GM23338 (cell line): ENCODE measurements at regions not wholly inside any gene's neighbourhood (a gene's known extent, or its start where the extent isn't known, plus 50 kb on each side); places are given as distances from the start of the nearest gene placed in this dataset.

Experiments
- ATAC-seq: fragments of 200-7000 bp; cut with Tn5 transposase; 3 replicates; pipeline ENCODE4 v1.9.1; 2020
- DNase-seq: peaks from one replicate; pipeline ENCODE4 v3.0.0-alpha.2; 2015; ENCODE audit warnings: low spot score
- H2AFZ ChIP-seq: fragments of 200-600 bp; sonication (generic); 2 replicates; pipeline ENCODE4 v1.8.0; 2016; ENCODE audit warnings: antibody characterized with exemption, mild to moderate bottlenecking, moderate library complexity
- H3F3A ChIP-seq: fragments of 200-600 bp; sonication (generic); replicated peaks from 2 replicates; pipeline ENCODE4 v1.8.0; 2017; ENCODE audit warnings: antibody characterized with exemption, mixed run types, low read depth
- H3K27ac ChIP-seq: fragments of 200-600 bp; sonication (generic); 2 replicates; pipeline ENCODE4 v1.6.1; 2016; ENCODE audit warnings: low read depth
- H3K27me3 ChIP-seq: fragments of 200-600 bp; sonication (generic); 2 replicates; pipeline ENCODE4 v1.8.0; 2016; ENCODE audit warnings: mild to moderate bottlenecking, mixed run types, moderate library complexity; ENCODE audit not compliant: insufficient read depth
- H3K36me3 ChIP-seq: fragments of 200-600 bp; sonication (generic); 2 replicates; pipeline ENCODE4 v1.8.0; 2016; ENCODE audit warnings: mild to moderate bottlenecking; ENCODE audit not compliant: insufficient read depth
- H3K4me1 ChIP-seq: fragments of 200-600 bp; sonication (generic); 2 replicates; pipeline ENCODE4 v1.8.0; 2016; ENCODE audit warnings: mild to moderate bottlenecking, moderate library complexity; ENCODE audit not compliant: insufficient read depth
- H3K4me2 ChIP-seq: fragments of 200-600 bp; sonication (generic); 2 replicates; pipeline ENCODE4 v1.7.1; 2017; ENCODE audit warnings: mixed run types
- H3K4me3 ChIP-seq: fragments of 200-600 bp; sonication (generic); 2 replicates; pipeline ENCODE4 v1.6.1; 2016; ENCODE audit warnings: mixed run types
- H3K79me2 ChIP-seq: fragments of 200-600 bp; sonication (generic); replicated peaks from 2 replicates; pipeline ENCODE4 v1.8.0; 2017; ENCODE audit warnings: mild to moderate bottlenecking; ENCODE audit not compliant: insufficient read depth
- H3K9me2 ChIP-seq: fragments of 200-600 bp; sonication (generic); 2 replicates; pipeline ENCODE4 v1.8.0; 2017; ENCODE audit not compliant: insufficient read depth
- H4K20me1 ChIP-seq: fragments of 200-600 bp; sonication (generic); replicated peaks from 2 replicates; pipeline ENCODE4 v1.8.0; 2017; ENCODE audit warnings: mild to moderate bottlenecking; ENCODE audit not compliant: insufficient read depth
- H3K27ac Mint-ChIP-seq: 2 replicates; pipeline ENCODE4 v1.8.0; 2020; ENCODE audit warnings: inconsistent platforms, mild to moderate bottlenecking, moderate library complexity, mixed read lengths
- H3K27me3 Mint-ChIP-seq: 3 replicates; pipeline ENCODE4 v1.8.0; 2022; ENCODE audit warnings: low read depth, mild to moderate bottlenecking, moderate library complexity, mixed read lengths, inconsistent platforms; ENCODE audit not compliant: insufficient read depth, poor library complexity
- H3K36me3 Mint-ChIP-seq: 3 replicates; pipeline ENCODE4 v1.8.0; 2021; ENCODE audit warnings: low read depth, mild to moderate bottlenecking, inconsistent platforms, moderate library complexity, mixed read lengths
- H3K4me1 Mint-ChIP-seq: 3 replicates; pipeline ENCODE4 v1.8.0; 2020; ENCODE audit warnings: mild to moderate bottlenecking, inconsistent platforms, mixed read lengths
- H3K4me3 Mint-ChIP-seq: 3 replicates; pipeline ENCODE4 v1.8.0; 2021; ENCODE audit warnings: moderate library complexity, mild to moderate bottlenecking, inconsistent platforms, mixed read lengths
- H3K9me3 Mint-ChIP-seq: 3 replicates; pipeline ENCODE4 v1.8.0; 2020; ENCODE audit warnings: moderate library complexity, mild to moderate bottlenecking, inconsistent platforms, mixed read lengths
- CREB1 ChIP-seq: fragments of 250-450 bp; sonication (Bioruptor Pico); IDR thresholded peaks from 2 replicates; pipeline ENCODE4 v1.5.0; 2020; ENCODE audit warnings: low read depth, mild to moderate bottlenecking, moderate library complexity
- CTCF ChIP-seq, 2 experiments: fragments of 200-600 bp in 1 of 2; sonication (generic) in 1 of 2; conservative IDR thresholded peaks; 2 replicates each; pipeline versions ENCODE4 v1.5.1 to v1.6.1; 2016 to 2017; ENCODE audit warnings: antibody characterized with exemption in 2 of 2, low read depth in 2 of 2, mild to moderate bottlenecking in 2 of 2, moderate library complexity in 1 of 2
- ETS1 ChIP-seq: IDR thresholded peaks from 2 replicates; pipeline ENCODE4 v1.6.1; 2016; ENCODE audit warnings: antibody characterized with exemption
- EZH2 ChIP-seq: fragments of 200-600 bp; sonication (generic); IDR thresholded peaks from one replicate; pipeline ENCODE4 v1.8.0; 2017; ENCODE audit warnings: antibody characterized with exemption, mild to moderate bottlenecking, low read depth; ENCODE audit not compliant: unreplicated experiment
- EZH2phosphoT487 ChIP-seq: fragments of 200-600 bp; sonication (generic); IDR thresholded peaks from one replicate; pipeline ENCODE4 v1.8.1; 2018; ENCODE audit warnings: antibody characterized with exemption; ENCODE audit not compliant: unreplicated experiment
- JUNB ChIP-seq: IDR thresholded peaks from one replicate; pipeline ENCODE4 v1.6.1; 2016; ENCODE audit warnings: antibody characterized with exemption; ENCODE audit not compliant: unreplicated experiment
- POLR2AphosphoS5 ChIP-seq: IDR thresholded peaks from 2 replicates; pipeline ENCODE4 v1.6.1; 2016; ENCODE audit warnings: antibody characterized with exemption, low read depth
- REST ChIP-seq: IDR thresholded peaks from one replicate; pipeline ENCODE4 v1.6.1; 2018; ENCODE audit warnings: antibody characterized with exemption; ENCODE audit not compliant: unreplicated experiment
- STAT1 ChIP-seq: IDR thresholded peaks from one replicate; pipeline ENCODE4 v1.6.1; 2016; ENCODE audit warnings: antibody characterized with exemption; ENCODE audit not compliant: unreplicated experiment
- ZNF114 ChIP-seq: fragments of 250-450 bp; sonication (Bioruptor Pico); IDR thresholded peaks from 2 replicates; pipeline ENCODE4 v1.5.0; 2020; ENCODE audit warnings: mild to moderate bottlenecking, moderate library complexity
- ZNF331 ChIP-seq: fragments of 250-450 bp; sonication (Bioruptor Pico); IDR thresholded peaks from 2 replicates; pipeline ENCODE4 v1.5.0; 2020; ENCODE audit warnings: low read depth, mild to moderate bottlenecking, moderate library complexity

- no peak for TF ChIP-seq CTCF (conservative IDR thresholded peaks at IDR 0.05; ENCODE audit: low read depth in 2 of 2)
- TF ChIP-seq POLR2AphosphoS5, result no peak
- TF ChIP-seq CREB1 (CRISPR knock-in tag), result no peak
- no peak for TF ChIP-seq EZH2
- TF ChIP-seq JUNB, result no peak
- no peak for TF ChIP-seq ETS1
- no peak for TF ChIP-seq EZH2phosphoT487
- TF ChIP-seq ZNF114 (CRISPR knock-in tag), result no peak
- no peak for TF ChIP-seq REST
Measured at GRCh38 chr10:125333769-125334168, 173.4 kb upstream of the CTBP2 start (continued).

GRCh38 chr10:125333209-125333591 lies 172.8 kb upstream of the CTBP2 start:
- ATAC-seq (no peak), DNase-seq (no peak)
- Histone ChIP-seq H2AFZ (no peak overlapping the region), H3K4me3 (no peak overlapping the region), H3F3A (no peaks in the 10 kb centered on the region), H3K36me3 (no peaks in the 10 kb centered on the region), H4K20me1 (no peaks in the 10 kb centered on the region), H3K79me2 (no peaks in the 10 kb centered on the region), H3K27me3 (no peaks in the 10 kb centered on the region), H3K27ac (no peak overlapping the region), H3K4me1 (no peaks in the 10 kb centered on the region), H3K9me2 (peaks cover 15% of the 10 kb centered on the region), H3K4me2 (no peak overlapping the region)
- Mint-ChIP-seq H3K4me3 (no peak overlapping the region), H3K27ac (no peak overlapping the region), H3K27me3 (peaks cover 2% of the 10 kb centered on the region), H3K4me1 (peaks cover 2% of the 10 kb centered on the region; the same call in 2 of the 3 replicates), H3K36me3 (no peaks in the 10 kb centered on the region), H3K9me3 (no peaks in the 10 kb centered on the region; the same call in 2 of the 3 replicates)
- TF ChIP-seq ZNF114 (CRISPR knock-in tag) (no peak), CREB1 (CRISPR knock-in tag) (no peak), STAT1 (no peak), EZH2phosphoT487 (no peak), JUNB (no peak), ETS1 (no peak), EZH2 (no peak), ZNF331 (CRISPR knock-in tag) (no peak)
